Spinal cord (tissue), 9 donors: ENCODE measurements at regions not wholly inside any gene's neighbourhood (a gene's known extent, or its start where the extent isn't known, plus 50 kb on each side); places are given as distances from the start of the nearest gene placed in this dataset.
A peak's percentile ranks its signal among the peaks of the same experiment; 100 is the strongest.

ENCODE experiments used
- DNase-seq, 6 donors: peaks; one replicate each; pipeline versions ENCODE4 v3.0.0 to v3.0.0-alpha.2; 2013 to 2015; ENCODE audit warnings: low spot score in 6 of 6, low read depth in 4 of 6
- H3K27ac ChIP-seq: one replicate; pipeline ENCODE4 v1.5.1; 2013; ENCODE audit warnings: low read depth, low read length, control low read depth
- H3K27me3 ChIP-seq: one replicate; pipeline ENCODE4 v1.6.1; 2013; ENCODE audit warnings: low read length; ENCODE audit not compliant: control insufficient read depth, insufficient read depth
- H3K36me3 ChIP-seq: one replicate; pipeline ENCODE4 v1.6.1; 2013; ENCODE audit warnings: low read length; ENCODE audit not compliant: control insufficient read depth, insufficient read depth
- H3K4me1 ChIP-seq: one replicate; pipeline ENCODE4 v1.6.1; 2013; ENCODE audit warnings: low read length; ENCODE audit not compliant: control insufficient read depth, insufficient read depth
- H3K4me3 ChIP-seq: one replicate; pipeline ENCODE4 v1.5.1; 2013; ENCODE audit warnings: low read depth, low read length, control low read depth
- H3K9me3 ChIP-seq: one replicate; pipeline ENCODE4 v1.6.1; 2013; ENCODE audit warnings: low read length; ENCODE audit not compliant: control insufficient read depth, insufficient read depth
- WGBS: methylation state at CpG from one replicate; pipeline ENCODE4 v1.1.5; 2013; ENCODE audit warnings: missing lambda C conversion rate; ENCODE audit not compliant: insufficient coverage; 5-methylcytosine and 5-hydroxymethylcytosine counted together
- donor health status: healthy.

DNA sequence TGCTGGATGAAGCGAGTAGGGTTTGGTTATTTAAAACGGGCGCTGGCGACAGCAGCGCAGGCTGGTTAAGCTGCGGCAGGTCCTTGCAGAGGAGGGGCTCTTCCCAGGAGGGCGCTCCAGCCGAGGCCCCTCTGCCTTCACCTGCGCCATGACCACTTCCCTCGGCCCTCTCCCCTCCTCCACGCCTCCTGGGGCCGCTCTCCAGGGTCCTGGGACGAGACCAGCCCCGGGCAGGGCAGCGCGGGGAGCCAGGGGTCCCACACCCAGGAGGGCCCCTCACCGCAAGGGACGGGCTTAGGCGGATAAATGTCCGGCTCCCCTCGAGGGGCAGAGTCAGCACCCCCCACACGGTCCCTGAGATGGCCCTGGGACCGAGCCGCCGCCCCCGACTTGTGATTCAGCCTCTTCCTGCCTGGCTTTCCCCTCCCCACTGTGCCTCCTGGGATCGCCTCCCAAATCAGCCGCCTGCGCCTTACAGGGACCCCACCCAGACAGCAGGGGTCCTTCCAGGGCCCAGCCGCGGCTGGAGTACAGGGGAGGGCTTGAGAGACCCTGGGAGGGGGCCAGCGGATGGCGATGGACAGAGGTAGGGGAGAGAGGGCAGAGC is 380.7 kb downstream of the MATN1 start:
- 6% methylated on average over 28 of the region's 33 CpGs for WGBS
- no peak for DNase-seq
- peaks cover 2% of the 10 kb centered on the region for H3K9me3 ChIP-seq
- no peak overlapping the region for H3K4me3 ChIP-seq
- peaks cover 7% of the 10 kb centered on the region for H3K4me1 ChIP-seq
- H3K27ac ChIP-seq = no peak overlapping the region
- H3K36me3 ChIP-seq = no peaks in the 10 kb centered on the region
- H3K27me3 ChIP-seq = peaks cover 17% of the 10 kb centered on the region

GRCh38 chr1:30340934-30341333 is 382.5 kb downstream of the MATN1 start:
- no peak for DNase-seq
- Histone ChIP-seq H3K36me3 (no peaks in the 10 kb centered on the region), H3K4me1 (peaks cover 7% of the 10 kb centered on the region), H3K9me3 (peaks cover 2% of the 10 kb centered on the region), H3K27ac (no peak overlapping the region), H3K27me3 (peaks cover 17% of the 10 kb centered on the region), H3K4me3 (no peak overlapping the region)
- 100% methylated on average over 1 of the region's 3 CpGs for WGBS

- H3K27ac ChIP-seq = no peak overlapping the region
- H3K4me3 ChIP-seq = no peak overlapping the region
- no peak for DNase-seq
- H3K4me1 ChIP-seq = peaks cover 7% of the 10 kb centered on the region
- peaks cover 2% of the 10 kb centered on the region for H3K9me3 ChIP-seq
- WGBS = no CpG with 5 or more reads among the region's 2 CpGs
- H3K36me3 ChIP-seq = no peaks in the 10 kb centered on the region
- peaks cover 17% of the 10 kb centered on the region for H3K27me3 ChIP-seq
These were observed 383.5 kb downstream of the MATN1 start for GRCh38 chr1:30339866-30340265.

DNA sequence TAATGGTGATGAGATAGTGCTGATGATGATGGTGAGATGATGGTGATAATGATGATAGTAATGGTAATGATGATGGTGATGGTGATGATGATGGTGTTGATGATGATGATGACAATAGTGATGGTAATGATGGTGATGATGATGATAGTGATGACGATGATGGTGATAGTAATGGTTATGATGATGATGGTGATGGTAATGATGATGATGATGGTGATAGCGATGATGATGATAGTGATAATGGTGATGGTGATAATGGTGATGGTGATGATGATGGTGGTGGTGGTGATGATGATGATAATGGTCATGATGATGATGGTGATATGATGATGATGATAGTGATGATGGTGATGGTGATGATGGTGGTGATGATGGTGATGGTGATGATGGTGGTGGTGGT is 384.6 kb downstream of the MATN1 start:
- H3K4me1 ChIP-seq = peaks cover 7% of the 10 kb centered on the region
- H3K27ac ChIP-seq = no peak overlapping the region
- H3K4me3 ChIP-seq = no peak overlapping the region
- DNase-seq = no peak
- H3K36me3 ChIP-seq = no peaks in the 10 kb centered on the region
- H3K27me3 ChIP-seq = peaks cover 17% of the 10 kb centered on the region
- WGBS = 98% methylated on average over 2 of the region's 2 CpGs
- H3K9me3 ChIP-seq = peaks cover 2% of the 10 kb centered on the region

- Histone ChIP-seq H3K4me1 (peaks cover under 1% of the 10 kb centered on the region), H3K27ac (no peak overlapping the region), H3K36me3 (no peaks in the 10 kb centered on the region), H3K9me3 (peaks cover 2% of the 10 kb centered on the region), H3K27me3 (peaks cover 8% of the 10 kb centered on the region), H3K4me3 (no peak overlapping the region)
- 79% methylated on average over 2 of the region's 3 CpGs for WGBS
- DNase-seq = peak in 1 of 6 donors; percentile 59
These were observed 386.1 kb downstream of the MATN1 start for GRCh38 chr1:30337324-30337620.

DNA sequence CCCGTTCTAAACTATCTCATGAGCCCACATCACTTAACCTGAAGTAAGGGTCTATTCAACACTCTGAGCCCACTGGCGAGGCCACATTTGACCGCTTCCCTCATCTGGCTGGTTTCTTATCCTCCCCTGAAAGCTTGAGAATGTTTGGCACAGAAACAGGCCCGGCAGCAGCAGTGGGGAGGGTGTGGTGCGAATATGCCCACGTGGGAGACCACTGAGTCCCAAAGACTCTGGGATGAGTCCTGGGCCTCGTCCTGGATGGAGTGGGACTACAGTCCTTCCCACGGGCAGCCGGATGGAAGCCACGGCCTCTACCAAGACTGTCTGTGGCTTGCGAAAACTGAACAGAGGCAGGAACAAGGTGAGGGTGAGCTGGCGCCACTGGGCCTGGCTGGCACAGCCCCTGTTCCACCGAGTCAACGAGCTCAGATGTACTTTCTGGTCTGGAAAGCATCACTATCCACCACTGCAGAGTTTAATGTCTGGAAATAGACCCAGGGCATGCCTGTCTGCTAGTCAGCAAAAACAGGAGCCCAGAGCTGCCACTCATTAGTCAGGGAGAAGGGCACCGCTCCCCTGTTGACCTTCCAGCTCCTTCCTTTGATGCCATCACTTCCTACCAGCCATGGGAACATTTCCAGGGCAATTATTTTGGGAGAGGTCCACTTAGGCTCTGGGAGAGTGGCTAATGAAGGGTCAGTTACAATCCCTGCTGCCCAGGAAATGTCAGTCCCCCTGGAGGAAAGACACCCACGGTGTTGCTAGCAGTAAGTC is 386.6 kb downstream of the MATN1 start:
- H3K4me1 ChIP-seq = no peaks in the 10 kb centered on the region

GRCh38 chr1:30335997-30336390 is 387.4 kb downstream of the MATN1 start:
- Histone ChIP-seq H3K9me3 (no peaks in the 10 kb centered on the region), H3K36me3 (no peaks in the 10 kb centered on the region), H3K27me3 (no peaks in the 10 kb centered on the region), H3K27ac (no peak overlapping the region), H3K4me1 (no peaks in the 10 kb centered on the region), H3K4me3 (no peak overlapping the region)
- no peak for DNase-seq
- WGBS = 80% methylated on average over 1 of the region's 2 CpGs

More for the DNA sequence above, 386.6 kb downstream of the MATN1 start:
- H3K27me3 ChIP-seq = peaks cover 4% of the 10 kb centered on the region
- no peak overlapping the region for H3K4me3 ChIP-seq
- H3K9me3 ChIP-seq = peaks cover 2% of the 10 kb centered on the region
- no peaks in the 10 kb centered on the region for H3K36me3 ChIP-seq
- 83% methylated on average over 15 of the region's 16 CpGs for WGBS
- H3K27ac ChIP-seq = no peak overlapping the region
- DNase-seq = no peak

DNA sequence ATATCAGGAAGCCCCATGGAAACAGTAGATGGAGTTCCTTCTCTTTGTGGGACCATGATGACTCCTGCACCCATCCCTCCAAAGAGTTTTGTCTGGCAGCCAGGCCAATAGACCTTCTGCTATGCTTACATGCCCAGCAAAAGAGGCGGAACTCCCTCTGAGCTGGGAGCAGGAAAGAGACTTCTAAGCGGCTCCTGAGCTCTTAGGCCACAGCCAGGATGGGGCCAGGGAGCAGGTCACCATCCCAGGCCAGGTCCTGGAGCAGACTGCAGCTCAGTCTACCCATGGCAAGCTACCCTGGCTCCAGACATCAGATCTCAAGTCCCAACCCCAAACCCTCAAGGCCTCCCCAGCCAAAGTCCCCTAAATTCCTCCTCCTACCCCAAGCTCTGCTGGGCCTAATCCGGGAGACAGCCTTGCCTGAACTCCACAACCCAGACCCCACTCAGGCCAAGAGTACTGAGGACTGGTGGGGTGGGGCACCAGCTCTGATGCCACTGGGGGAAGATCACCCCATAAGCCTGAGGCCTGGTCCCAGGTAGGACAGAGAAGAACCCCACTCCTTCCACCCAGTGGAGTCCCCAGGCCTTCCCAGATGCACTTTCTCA is 387.9 kb downstream of the MATN1 start:
- H3K4me3 ChIP-seq = no peak overlapping the region
- no peaks in the 10 kb centered on the region for H3K27me3 ChIP-seq
- no peak overlapping the region for H3K27ac ChIP-seq
- H3K36me3 ChIP-seq = no peaks in the 10 kb centered on the region
- no peak for DNase-seq
- H3K9me3 ChIP-seq = no peaks in the 10 kb centered on the region
- 100% methylated on average over 3 of the region's 3 CpGs for WGBS
- no peaks in the 10 kb centered on the region for H3K4me1 ChIP-seq

DNA sequence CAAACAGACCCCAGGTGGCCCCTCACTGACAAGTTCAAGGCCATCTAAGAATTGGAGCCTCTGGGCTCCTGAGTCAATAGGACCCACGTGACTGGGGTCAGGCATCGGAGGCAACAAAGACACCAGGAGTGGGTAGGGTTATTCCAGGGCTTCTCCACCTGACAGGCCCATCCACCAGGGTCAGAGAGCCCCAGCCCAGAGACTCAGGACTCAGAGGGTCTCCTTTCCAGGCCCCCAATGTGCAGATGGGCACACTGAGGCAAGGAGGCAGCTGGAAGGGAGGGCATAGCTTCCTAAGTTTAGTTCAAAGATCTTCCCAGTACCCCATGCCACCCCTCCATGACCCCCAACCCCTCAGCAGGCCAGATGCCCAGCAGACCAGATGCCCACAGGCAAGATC is 388.6 kb downstream of the MATN1 start:
- DNase-seq = no peak
- 71% methylated on average over 2 of the region's 2 CpGs for WGBS
- Histone ChIP-seq H3K4me3 (no peak overlapping the region), H3K4me1 (no peaks in the 10 kb centered on the region), H3K27ac (no peak overlapping the region), H3K36me3 (no peaks in the 10 kb centered on the region), H3K9me3 (no peaks in the 10 kb centered on the region), H3K27me3 (no peaks in the 10 kb centered on the region)
